Loucy (cell line): ENCODE measurements at regions not wholly inside any gene's neighbourhood (a gene's known extent, or its start where the extent isn't known, plus 50 kb on each side); places are given as distances from the start of the nearest gene placed in this dataset.

Experiments
- EZH2phosphoT487 ChIP-seq: fragments of 200-600 bp; IDR thresholded peaks from 2 replicates; pipeline ENCODE4 v1.6.1; 2018; ENCODE audit warnings: antibody characterized with exemption, mild to moderate bottlenecking, moderate library complexity, borderline replicate concordance
- TF ChIP-seq, protein P1 (sequence below): fragments of 200-600 bp; sonication (generic); conservative IDR thresholded peaks from 2 replicates; pipeline ENCODE4 v1.5.1; 2014; ENCODE audit warnings: mild to moderate bottlenecking, antibody characterized with exemption, low read length

DNA sequence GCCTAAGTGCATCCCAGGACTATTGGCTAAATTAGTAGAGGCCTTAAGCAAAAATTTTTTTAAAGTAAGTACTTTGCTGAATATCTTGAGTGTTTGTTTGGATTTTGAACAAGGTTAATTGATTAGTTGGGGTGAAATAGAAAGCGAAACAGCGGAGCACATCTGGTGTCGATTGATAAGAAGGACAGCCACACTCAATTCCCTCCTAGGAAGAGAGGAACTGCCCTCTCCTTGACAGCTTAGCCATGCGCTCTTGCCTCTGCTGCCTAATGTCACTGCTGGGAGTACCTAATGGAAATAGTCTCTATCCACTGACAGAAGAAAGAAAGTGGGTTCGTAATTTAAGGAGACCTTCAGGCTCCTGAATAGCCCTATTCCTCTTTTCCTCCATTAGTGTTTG is 943.6 kb downstream of the DIPK2A start:
- TF ChIP-seq, protein P1, sequence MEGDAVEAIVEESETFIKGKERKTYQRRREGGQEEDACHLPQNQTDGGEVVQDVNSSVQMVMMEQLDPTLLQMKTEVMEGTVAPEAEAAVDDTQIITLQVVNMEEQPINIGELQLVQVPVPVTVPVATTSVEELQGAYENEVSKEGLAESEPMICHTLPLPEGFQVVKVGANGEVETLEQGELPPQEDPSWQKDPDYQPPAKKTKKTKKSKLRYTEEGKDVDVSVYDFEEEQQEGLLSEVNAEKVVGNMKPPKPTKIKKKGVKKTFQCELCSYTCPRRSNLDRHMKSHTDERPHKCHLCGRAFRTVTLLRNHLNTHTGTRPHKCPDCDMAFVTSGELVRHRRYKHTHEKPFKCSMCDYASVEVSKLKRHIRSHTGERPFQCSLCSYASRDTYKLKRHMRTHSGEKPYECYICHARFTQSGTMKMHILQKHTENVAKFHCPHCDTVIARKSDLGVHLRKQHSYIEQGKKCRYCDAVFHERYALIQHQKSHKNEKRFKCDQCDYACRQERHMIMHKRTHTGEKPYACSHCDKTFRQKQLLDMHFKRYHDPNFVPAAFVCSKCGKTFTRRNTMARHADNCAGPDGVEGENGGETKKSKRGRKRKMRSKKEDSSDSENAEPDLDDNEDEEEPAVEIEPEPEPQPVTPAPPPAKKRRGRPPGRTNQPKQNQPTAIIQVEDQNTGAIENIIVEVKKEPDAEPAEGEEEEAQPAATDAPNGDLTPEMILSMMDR, result no peak
- TF ChIP-seq EZH2phosphoT487, result no peak
